ENCODE measurements at regions not wholly inside any gene's neighbourhood (a gene's known extent, or its start where the extent isn't known, plus 50 kb on each side); places are given as distances from the start of the nearest gene placed in this dataset.

DNA sequence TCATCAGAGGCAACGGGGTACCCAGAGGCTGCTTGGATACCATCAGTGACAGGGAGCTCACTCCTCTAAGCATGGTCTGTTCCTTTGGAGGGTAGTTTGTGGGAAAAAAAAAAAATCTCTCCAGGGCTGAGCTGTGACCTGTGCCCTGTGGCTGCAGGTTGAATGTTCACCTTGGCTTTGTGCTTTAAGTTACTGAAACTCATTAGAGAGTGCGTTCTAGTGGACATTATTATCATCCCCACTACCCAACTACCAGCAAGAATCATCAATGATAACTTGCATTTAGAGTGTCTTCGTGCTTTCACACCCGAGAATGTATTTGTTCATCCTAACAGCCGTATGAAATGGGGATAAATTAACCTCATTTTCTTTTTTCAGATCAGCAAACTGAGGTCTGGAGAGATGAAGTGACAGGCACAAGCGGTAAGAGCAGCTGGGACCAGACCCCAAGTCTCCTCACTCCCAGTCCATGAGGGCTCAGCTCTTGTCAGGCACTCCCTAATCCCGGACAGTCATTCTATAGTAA is 157.5 kb upstream of the MYCN start:
- no peak overlapping the region for H3K27ac ChIP-seq (ENCODE audit: extremely low read depth, low read depth, low read length)
- no peaks in the 10 kb centered on the region for H3K9me3 ChIP-seq (ENCODE audit: control insufficient read depth, insufficient read depth, low read depth, low read length)
- H3K4me1 ChIP-seq (ENCODE audit: control insufficient read depth, insufficient read depth, low read length) = no peaks in the 10 kb centered on the region
- no peak overlapping the region for H3K4me3 ChIP-seq (ENCODE audit: low read depth, low read length)
- CTCF ChIA-PET = interaction anchor here (0.7 kb wide), 1 partner anchor 33 kb away, joined by 3 read pairs; no protein-coding TSS in a partner anchor
- H3K36me3 ChIP-seq (ENCODE audit: control insufficient read depth in 2 of 2, insufficient read depth in 1 of 2, low read length in 2 of 2) = no peaks in the 10 kb centered on the region
- TF ChIP-seq, protein P1, sequence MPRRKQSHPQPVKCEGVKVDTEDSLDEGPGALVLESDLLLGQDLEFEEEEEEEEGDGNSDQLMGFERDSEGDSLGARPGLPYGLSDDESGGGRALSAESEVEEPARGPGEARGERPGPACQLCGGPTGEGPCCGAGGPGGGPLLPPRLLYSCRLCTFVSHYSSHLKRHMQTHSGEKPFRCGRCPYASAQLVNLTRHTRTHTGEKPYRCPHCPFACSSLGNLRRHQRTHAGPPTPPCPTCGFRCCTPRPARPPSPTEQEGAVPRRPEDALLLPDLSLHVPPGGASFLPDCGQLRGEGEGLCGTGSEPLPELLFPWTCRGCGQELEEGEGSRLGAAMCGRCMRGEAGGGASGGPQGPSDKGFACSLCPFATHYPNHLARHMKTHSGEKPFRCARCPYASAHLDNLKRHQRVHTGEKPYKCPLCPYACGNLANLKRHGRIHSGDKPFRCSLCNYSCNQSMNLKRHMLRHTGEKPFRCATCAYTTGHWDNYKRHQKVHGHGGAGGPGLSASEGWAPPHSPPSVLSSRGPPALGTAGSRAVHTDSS (tag by site-specific recombination; IDR thresholded peaks at IDR 0.05) = no peak
- no peak for TF ChIP-seq OSR2 (tag by site-specific recombination; IDR thresholded peaks at IDR 0.05)
- TF ChIP-seq, protein P2, sequence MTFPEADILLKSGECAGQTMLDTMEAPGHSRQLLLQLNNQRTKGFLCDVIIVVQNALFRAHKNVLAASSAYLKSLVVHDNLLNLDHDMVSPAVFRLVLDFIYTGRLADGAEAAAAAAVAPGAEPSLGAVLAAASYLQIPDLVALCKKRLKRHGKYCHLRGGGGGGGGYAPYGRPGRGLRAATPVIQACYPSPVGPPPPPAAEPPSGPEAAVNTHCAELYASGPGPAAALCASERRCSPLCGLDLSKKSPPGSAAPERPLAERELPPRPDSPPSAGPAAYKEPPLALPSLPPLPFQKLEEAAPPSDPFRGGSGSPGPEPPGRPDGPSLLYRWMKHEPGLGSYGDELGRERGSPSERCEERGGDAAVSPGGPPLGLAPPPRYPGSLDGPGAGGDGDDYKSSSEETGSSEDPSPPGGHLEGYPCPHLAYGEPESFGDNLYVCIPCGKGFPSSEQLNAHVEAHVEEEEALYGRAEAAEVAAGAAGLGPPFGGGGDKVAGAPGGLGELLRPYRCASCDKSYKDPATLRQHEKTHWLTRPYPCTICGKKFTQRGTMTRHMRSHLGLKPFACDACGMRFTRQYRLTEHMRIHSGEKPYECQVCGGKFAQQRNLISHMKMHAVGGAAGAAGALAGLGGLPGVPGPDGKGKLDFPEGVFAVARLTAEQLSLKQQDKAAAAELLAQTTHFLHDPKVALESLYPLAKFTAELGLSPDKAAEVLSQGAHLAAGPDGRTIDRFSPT (tag by site-specific recombination; IDR thresholded peaks at IDR 0.05) = no peak
- TF ChIP-seq ZNF433 (tag by site-specific recombination; IDR thresholded peaks at IDR 0.05; ENCODE audit: low read depth) = no peak
- no peak for TF ChIP-seq GFI1B (tag by site-specific recombination; IDR thresholded peaks at IDR 0.05)
- no peak for TF ChIP-seq ZNF169 (tag by site-specific recombination; IDR thresholded peaks at IDR 0.05)
- TF ChIP-seq ZSCAN16 (tag by site-specific recombination; IDR thresholded peaks at IDR 0.05) = no peak
- no peak for TF ChIP-seq ZNF660 (tag by site-specific recombination; IDR thresholded peaks at IDR 0.05)
- no peak for TF ChIP-seq ZNF548 (tag by site-specific recombination; IDR thresholded peaks at IDR 0.05)
- TF ChIP-seq, protein P3, sequence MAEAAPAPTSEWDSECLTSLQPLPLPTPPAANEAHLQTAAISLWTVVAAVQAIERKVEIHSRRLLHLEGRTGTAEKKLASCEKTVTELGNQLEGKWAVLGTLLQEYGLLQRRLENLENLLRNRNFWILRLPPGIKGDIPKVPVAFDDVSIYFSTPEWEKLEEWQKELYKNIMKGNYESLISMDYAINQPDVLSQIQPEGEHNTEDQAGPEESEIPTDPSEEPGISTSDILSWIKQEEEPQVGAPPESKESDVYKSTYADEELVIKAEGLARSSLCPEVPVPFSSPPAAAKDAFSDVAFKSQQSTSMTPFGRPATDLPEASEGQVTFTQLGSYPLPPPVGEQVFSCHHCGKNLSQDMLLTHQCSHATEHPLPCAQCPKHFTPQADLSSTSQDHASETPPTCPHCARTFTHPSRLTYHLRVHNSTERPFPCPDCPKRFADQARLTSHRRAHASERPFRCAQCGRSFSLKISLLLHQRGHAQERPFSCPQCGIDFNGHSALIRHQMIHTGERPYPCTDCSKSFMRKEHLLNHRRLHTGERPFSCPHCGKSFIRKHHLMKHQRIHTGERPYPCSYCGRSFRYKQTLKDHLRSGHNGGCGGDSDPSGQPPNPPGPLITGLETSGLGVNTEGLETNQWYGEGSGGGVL (tag by site-specific recombination; IDR thresholded peaks at IDR 0.05) = no peak
- no peak for TF ChIP-seq ZSCAN23 (tag by site-specific recombination; IDR thresholded peaks at IDR 0.05)
- TF ChIP-seq, protein P4, sequence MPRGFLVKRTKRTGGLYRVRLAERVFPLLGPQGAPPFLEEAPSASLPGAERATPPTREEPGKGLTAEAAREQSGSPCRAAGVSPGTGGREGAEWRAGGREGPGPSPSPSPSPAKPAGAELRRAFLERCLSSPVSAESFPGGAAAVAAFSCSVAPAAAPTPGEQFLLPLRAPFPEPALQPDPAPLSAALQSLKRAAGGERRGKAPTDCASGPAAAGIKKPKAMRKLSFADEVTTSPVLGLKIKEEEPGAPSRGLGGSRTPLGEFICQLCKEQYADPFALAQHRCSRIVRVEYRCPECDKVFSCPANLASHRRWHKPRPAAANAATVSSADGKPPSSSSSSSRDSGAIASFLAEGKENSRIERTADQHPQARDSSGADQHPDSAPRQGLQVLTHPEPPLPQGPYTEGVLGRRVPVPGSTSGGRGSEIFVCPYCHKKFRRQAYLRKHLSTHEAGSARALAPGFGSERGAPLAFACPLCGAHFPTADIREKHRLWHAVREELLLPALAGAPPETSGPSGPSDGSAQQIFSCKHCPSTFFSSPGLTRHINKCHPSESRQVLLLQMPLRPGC (tag by site-specific recombination; IDR thresholded peaks at IDR 0.05) = no peak
- no peak for TF ChIP-seq PRDM1 (tag by site-specific recombination; IDR thresholded peaks at IDR 0.05)
- no peak for TF ChIP-seq ZNF549 (tag by site-specific recombination; IDR thresholded peaks at IDR 0.05)
- POLR2A ChIA-PET = no interaction called here

GRCh38 chr2:15783489-15783888 is 156.9 kb upstream of the MYCN start:
- ChIA-PET POLR2A (no interaction called here), CTCF (no interaction called here)
- no peak overlapping the region for H3K4me3 ChIP-seq (ENCODE audit: low read depth, low read length)
- no peaks in the 10 kb centered on the region for H3K4me1 ChIP-seq (ENCODE audit: control insufficient read depth, insufficient read depth, low read length)
- no peak overlapping the region for H3K27ac ChIP-seq (ENCODE audit: extremely low read depth, low read depth, low read length)
- TF ChIP-seq ZNF670 (tag by site-specific recombination; IDR thresholded peaks at IDR 0.05; ENCODE audit: low read depth) (no peak), ZNF148 (tag by site-specific recombination; IDR thresholded peaks at IDR 0.05; ENCODE audit: borderline replicate concordance) (no peak), ZNF677 (tag by site-specific recombination; IDR thresholded peaks at IDR 0.05) (no peak), ZNF521 (tag by site-specific recombination; IDR thresholded peaks at IDR 0.05) (no peak)
- H3K36me3 ChIP-seq (ENCODE audit: control insufficient read depth in 2 of 2, insufficient read depth in 1 of 2, low read length in 2 of 2) = no peaks in the 10 kb centered on the region
- H3K9me3 ChIP-seq (ENCODE audit: control insufficient read depth, insufficient read depth, low read depth, low read length) = no peaks in the 10 kb centered on the region
